Osteocyte (in vitro differentiated cells): ENCODE measurements at regions not wholly inside any gene's neighbourhood (a gene's known extent, or its start where the extent isn't known, plus 50 kb on each side); places are given as distances from the start of the nearest gene placed in this dataset.

Source experiments
- DNase-seq: peaks from one replicate; pipeline ENCODE4 v3.0.0; 2021; ENCODE audit warnings: mixed read lengths; ENCODE audit not compliant: unreplicated experiment; ENCODE audit errors: extremely low spot score
- H3K27ac Mint-ChIP-seq: one replicate; pipeline ENCODE4 v1.8.0; 2021; ENCODE audit warnings: mild to moderate bottlenecking, mixed read lengths; ENCODE audit not compliant: unreplicated experiment
- H3K27me3 Mint-ChIP-seq: one replicate; pipeline ENCODE4 v1.8.0; 2021; ENCODE audit warnings: mixed read lengths; ENCODE audit not compliant: unreplicated experiment
- H3K36me3 Mint-ChIP-seq: one replicate; pipeline ENCODE4 v1.8.0; 2021; ENCODE audit warnings: mixed read lengths; ENCODE audit not compliant: unreplicated experiment
- H3K4me1 Mint-ChIP-seq: one replicate; pipeline ENCODE4 v1.8.0; 2021; ENCODE audit warnings: mixed read lengths; ENCODE audit not compliant: unreplicated experiment
- H3K4me3 Mint-ChIP-seq: one replicate; pipeline ENCODE4 v1.8.0; 2021; ENCODE audit warnings: mild to moderate bottlenecking, moderate library complexity, mixed read lengths; ENCODE audit not compliant: unreplicated experiment
- H3K9me3 Mint-ChIP-seq: one replicate; pipeline ENCODE4 v1.8.0; 2021; ENCODE audit warnings: mixed read lengths; ENCODE audit not compliant: unreplicated experiment
- TF ChIP-seq, protein P1 (sequence below): fragments of 200-600 bp; sonication (generic); IDR thresholded peaks from 2 replicates; pipeline ENCODE4 v1.5.0; 2021; ENCODE audit warnings: antibody characterized with exemption, mild to moderate bottlenecking, moderate library complexity

DNA sequence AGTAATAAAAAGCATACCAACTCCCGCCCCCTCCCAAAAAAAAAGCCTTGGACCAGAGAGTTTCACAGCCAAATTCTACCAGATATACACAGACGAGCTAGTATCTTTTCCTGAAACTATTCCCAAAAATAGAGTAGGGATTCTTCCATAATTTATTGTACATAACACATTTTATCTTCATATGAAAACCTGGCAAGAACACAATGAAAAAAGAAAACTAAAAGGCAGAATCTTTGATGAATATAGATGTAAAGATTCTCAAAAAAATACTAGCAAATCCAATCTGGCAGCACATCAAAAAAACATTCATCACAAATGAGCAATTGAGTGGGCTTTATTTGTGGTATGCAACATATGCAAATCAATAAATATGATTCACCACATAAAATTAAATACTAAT, 798.8 kb downstream of the CDH18 start:
- H3K36me3 Mint-ChIP-seq = no peaks in the 10 kb centered on the region
- TF ChIP-seq, protein P1, sequence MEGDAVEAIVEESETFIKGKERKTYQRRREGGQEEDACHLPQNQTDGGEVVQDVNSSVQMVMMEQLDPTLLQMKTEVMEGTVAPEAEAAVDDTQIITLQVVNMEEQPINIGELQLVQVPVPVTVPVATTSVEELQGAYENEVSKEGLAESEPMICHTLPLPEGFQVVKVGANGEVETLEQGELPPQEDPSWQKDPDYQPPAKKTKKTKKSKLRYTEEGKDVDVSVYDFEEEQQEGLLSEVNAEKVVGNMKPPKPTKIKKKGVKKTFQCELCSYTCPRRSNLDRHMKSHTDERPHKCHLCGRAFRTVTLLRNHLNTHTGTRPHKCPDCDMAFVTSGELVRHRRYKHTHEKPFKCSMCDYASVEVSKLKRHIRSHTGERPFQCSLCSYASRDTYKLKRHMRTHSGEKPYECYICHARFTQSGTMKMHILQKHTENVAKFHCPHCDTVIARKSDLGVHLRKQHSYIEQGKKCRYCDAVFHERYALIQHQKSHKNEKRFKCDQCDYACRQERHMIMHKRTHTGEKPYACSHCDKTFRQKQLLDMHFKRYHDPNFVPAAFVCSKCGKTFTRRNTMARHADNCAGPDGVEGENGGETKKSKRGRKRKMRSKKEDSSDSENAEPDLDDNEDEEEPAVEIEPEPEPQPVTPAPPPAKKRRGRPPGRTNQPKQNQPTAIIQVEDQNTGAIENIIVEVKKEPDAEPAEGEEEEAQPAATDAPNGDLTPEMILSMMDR = no peak
- no peak overlapping the region for H3K27ac Mint-ChIP-seq
- no peaks in the 10 kb centered on the region for H3K4me1 Mint-ChIP-seq
- peaks cover 9% of the 10 kb centered on the region for H3K9me3 Mint-ChIP-seq
- no peaks in the 10 kb centered on the region for H3K27me3 Mint-ChIP-seq
- H3K4me3 Mint-ChIP-seq = no peak overlapping the region
- no peak for DNase-seq

DNA sequence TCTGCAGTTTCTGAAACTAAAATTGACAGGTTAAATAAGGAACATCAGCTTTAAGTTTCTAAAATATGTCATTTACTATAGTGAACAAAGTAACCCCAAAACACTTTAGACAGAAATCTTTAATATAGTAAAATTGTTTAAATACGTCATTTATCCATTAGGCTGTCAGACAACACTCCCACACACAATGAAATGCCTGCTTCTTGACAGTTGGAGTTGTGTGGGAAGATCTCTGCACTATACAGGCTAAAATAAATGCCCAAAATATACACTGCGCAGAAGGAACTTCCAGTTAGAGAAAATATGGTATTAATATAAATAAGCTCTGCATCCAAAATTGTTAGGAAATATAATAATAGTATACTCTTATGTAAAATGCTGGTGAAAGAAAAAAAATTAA, 794.4 kb downstream of the CDH18 start:
- Mint-ChIP-seq H3K27ac (no peak overlapping the region), H3K4me3 (no peak overlapping the region), H3K9me3 (no peaks in the 10 kb centered on the region), H3K36me3 (no peaks in the 10 kb centered on the region), H3K27me3 (no peaks in the 10 kb centered on the region), H3K4me1 (no peaks in the 10 kb centered on the region)
- TF ChIP-seq, protein P1 = no peak
- no peak for DNase-seq

DNA sequence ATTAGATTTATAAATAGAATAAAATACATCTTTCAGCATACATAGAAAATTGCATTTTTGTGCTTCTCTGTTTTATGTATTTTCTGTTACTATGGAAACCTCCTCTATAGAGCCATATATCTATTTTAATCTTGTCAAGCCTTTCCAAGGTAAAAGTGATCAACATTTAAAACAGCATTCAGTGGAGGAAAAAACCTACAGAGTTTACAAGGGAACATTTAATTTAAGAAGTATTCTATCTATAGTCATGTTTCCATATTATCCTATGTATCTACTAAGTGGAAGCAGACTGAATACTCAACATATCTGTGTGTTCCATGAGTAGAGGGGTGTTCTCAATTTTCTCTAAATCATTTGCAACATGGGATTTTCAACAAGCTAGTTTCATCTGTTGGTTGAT, 791.4 kb downstream of the CDH18 start:
- Mint-ChIP-seq H3K4me1 (no peaks in the 10 kb centered on the region), H3K36me3 (no peaks in the 10 kb centered on the region), H3K27ac (no peak overlapping the region), H3K27me3 (no peaks in the 10 kb centered on the region), H3K4me3 (no peak overlapping the region), H3K9me3 (no peaks in the 10 kb centered on the region)
- no peak for DNase-seq
- TF ChIP-seq, protein P1 = no peak

DNA sequence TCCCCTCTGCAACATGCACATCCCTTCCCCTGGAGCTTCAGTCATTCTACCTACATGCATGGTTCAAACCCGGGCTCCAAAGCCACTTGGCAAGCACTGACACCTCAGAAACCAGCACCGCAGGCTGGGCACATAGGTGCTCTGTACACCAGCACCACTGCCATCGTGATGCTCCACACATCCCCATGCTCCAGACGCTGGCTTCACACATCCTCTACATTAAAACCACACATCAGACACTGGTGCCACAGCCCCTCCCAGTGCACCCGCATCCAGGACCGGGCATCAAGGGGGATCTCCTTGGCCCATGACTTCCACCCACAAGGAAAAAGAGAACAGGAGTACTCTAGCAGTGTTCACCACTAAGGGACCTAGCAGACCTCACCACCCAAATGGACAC, 787.7 kb downstream of the CDH18 start:
- Mint-ChIP-seq H3K4me1 (no peaks in the 10 kb centered on the region), H3K9me3 (no peaks in the 10 kb centered on the region), H3K27me3 (no peaks in the 10 kb centered on the region), H3K4me3 (no peak overlapping the region), H3K36me3 (no peaks in the 10 kb centered on the region), H3K27ac (no peak overlapping the region)
- TF ChIP-seq, protein P1 = no peak
- DNase-seq = no peak

DNA sequence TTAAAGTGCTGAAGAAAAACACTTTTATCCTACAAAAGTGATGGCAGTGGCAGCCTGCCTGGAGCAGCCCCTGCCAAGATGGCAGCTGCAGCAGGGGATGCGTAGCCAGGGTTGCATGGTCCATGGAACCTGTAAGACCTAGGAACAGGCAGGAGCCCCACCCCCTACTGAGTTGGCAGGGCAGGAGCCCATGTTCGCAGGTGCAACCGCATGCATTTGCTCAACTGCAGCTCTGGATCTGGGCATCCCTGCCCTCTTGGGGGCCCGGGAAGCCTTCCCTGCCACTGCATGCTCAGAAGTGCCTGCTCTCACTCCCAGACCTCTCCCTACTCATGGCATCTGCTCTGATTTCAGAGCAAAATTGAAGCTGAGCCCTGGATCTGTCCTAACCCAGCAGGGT, 779.6 kb downstream of the CDH18 start:
- Mint-ChIP-seq H3K27me3 (no peaks in the 10 kb centered on the region), H3K4me1 (no peaks in the 10 kb centered on the region), H3K9me3 (peaks cover 17% of the 10 kb centered on the region), H3K4me3 (no peak overlapping the region), H3K36me3 (no peaks in the 10 kb centered on the region), H3K27ac (no peak overlapping the region)
- TF ChIP-seq, protein P1 = no peak
- no peak for DNase-seq
